Right atrium auricular region (tissue), 2 donors: ENCODE measurements at regions not wholly inside any gene's neighbourhood (a gene's known extent, or its start where the extent isn't known, plus 50 kb on each side); places are given as distances from the start of the nearest gene placed in this dataset.
A peak's percentile ranks its signal among the peaks of the same experiment; 100 is the strongest.
"Not testable (repeated sequence)": the region's sequence is repeated elsewhere in the genome, so short reads cannot be mapped to it uniquely, and the experiment has no call there.

Experiments used
- DNase-seq: peaks from one replicate; pipeline ENCODE4 v3.0.0-alpha.2; 2019; ENCODE audit warnings: low spot score
- H3K27ac ChIP-seq, 2 donors: fragments of 200-600 bp; sonication (generic); 1 replicate in 1 of 2; 2 replicates in 1 of 2; pipeline ENCODE4 v1.5.1; 2016 to 2019
- H3K27me3 ChIP-seq, 2 donors: fragments of 200-600 bp; sonication (generic); one replicate each; pipeline versions ENCODE4 v1.5.1 to v1.6.0; 2017 to 2019
- H3K36me3 ChIP-seq: fragments of 200-600 bp; sonication (generic); one replicate; pipeline ENCODE4 v1.5.1; 2016
- H3K4me1 ChIP-seq, 2 donors: fragments of 200-600 bp; sonication (generic); one replicate each; pipeline versions ENCODE4 v1.5.1 to v1.6.0; 2017 to 2019
- H3K4me3 ChIP-seq, 2 donors: fragments of 200-600 bp; sonication (generic); 1 replicate in 1 of 2; 2 replicates in 1 of 2; pipeline ENCODE4 v1.5.1; 2017 to 2019; ENCODE audit warnings: mild to moderate bottlenecking in 1 of 2, moderate library complexity in 1 of 2
- H3K9me3 ChIP-seq, 2 donors: fragments of 200-600 bp; sonication (generic); one replicate each; pipeline ENCODE4 v1.5.1; 2019
- CTCF ChIP-seq, 2 donors: fragments of 200-600 bp; sonication (generic); IDR thresholded peaks; one replicate each; pipeline ENCODE4 v1.5.1; 2019; ENCODE audit warnings: antibody characterized with exemption in 2 of 2

- Histone ChIP-seq H3K27me3 (no peaks in the 10 kb centered on the region), H3K4me3 (no peak overlapping the region), H3K27ac (no peak overlapping the region), H3K4me1 (peaks cover 0 to 5% of the 10 kb centered on the region in 2 donors), H3K9me3 (no peaks in the 10 kb centered on the region), H3K36me3 (no peaks in the 10 kb centered on the region)
- no peak for TF ChIP-seq CTCF (IDR thresholded peaks at IDR 0.05)
- no peak for DNase-seq
Measured at GRCh38 chr21:35191754-35192153, 142.7 kb upstream of the RUNX1 start.

- H3K9me3 ChIP-seq = no peaks in the 10 kb centered on the region
- peaks cover 0 to 5% of the 10 kb centered on the region in 2 donors for H3K4me1 ChIP-seq
- H3K27me3 ChIP-seq = no peaks in the 10 kb centered on the region
- no peak for DNase-seq
- TF ChIP-seq CTCF (IDR thresholded peaks at IDR 0.05) = no peak
- no peak overlapping the region for H3K4me3 ChIP-seq
- no peaks in the 10 kb centered on the region for H3K36me3 ChIP-seq
- H3K27ac ChIP-seq = no peak overlapping the region
Measured at GRCh38 chr21:35191128-35191527, 142.0 kb upstream of the RUNX1 start.

- no peaks in the 10 kb centered on the region for H3K27me3 ChIP-seq
- no peak for DNase-seq
- H3K4me1 ChIP-seq = peaks cover 0 to 5% of the 10 kb centered on the region in 2 donors
- no peaks in the 10 kb centered on the region for H3K36me3 ChIP-seq
- no peaks in the 10 kb centered on the region for H3K9me3 ChIP-seq
- H3K4me3 ChIP-seq = no peak overlapping the region
- no peak for TF ChIP-seq CTCF (IDR thresholded peaks at IDR 0.05)
- H3K27ac ChIP-seq = peak overlapping the region in 1 of 2 donors; percentile 25
Measured at GRCh38 chr21:35190201-35190701, 141.1 kb upstream of the RUNX1 start.

GRCh38 chr21:35189077-35189863 is 140.2 kb upstream of the RUNX1 start:
- H3K27ac ChIP-seq = no peak overlapping the region
- H3K36me3 ChIP-seq = no peaks in the 10 kb centered on the region
- no peaks in the 10 kb centered on the region for H3K9me3 ChIP-seq
- TF ChIP-seq CTCF (IDR thresholded peaks at IDR 0.05) = no peak
- H3K27me3 ChIP-seq = no peaks in the 10 kb centered on the region
- no peak for DNase-seq
- no peak overlapping the region for H3K4me3 ChIP-seq
- H3K4me1 ChIP-seq = peaks cover 0 to 5% of the 10 kb centered on the region in 2 donors

- not testable (repeated sequence) for DNase-seq, H3K36me3 ChIP-seq, H3K4me1 ChIP-seq, H3K27me3 ChIP-seq, H3K4me3 ChIP-seq, H3K9me3 ChIP-seq, H3K27ac ChIP-seq
Measured at GRCh38 chr21:35183389-35183788, 134.3 kb upstream of the RUNX1 start.

GRCh38 chr21:35179990-35180540 is 131.0 kb upstream of the RUNX1 start:
- TF ChIP-seq CTCF (IDR thresholded peaks at IDR 0.05) = no peak
- no peaks in the 10 kb centered on the region for H3K36me3 ChIP-seq
- DNase-seq = no peak
- no peak overlapping the region for H3K4me3 ChIP-seq
- no peak overlapping the region for H3K27ac ChIP-seq
- no peaks in the 10 kb centered on the region for H3K9me3 ChIP-seq
- H3K27me3 ChIP-seq = no peaks in the 10 kb centered on the region
- H3K4me1 ChIP-seq = no peaks in the 10 kb centered on the region
